ENCODE measurements at regions not wholly inside any gene's neighbourhood (a gene's known extent, or its start where the extent isn't known, plus 50 kb on each side); places are given as distances from the start of the nearest gene placed in this dataset.

DNA sequence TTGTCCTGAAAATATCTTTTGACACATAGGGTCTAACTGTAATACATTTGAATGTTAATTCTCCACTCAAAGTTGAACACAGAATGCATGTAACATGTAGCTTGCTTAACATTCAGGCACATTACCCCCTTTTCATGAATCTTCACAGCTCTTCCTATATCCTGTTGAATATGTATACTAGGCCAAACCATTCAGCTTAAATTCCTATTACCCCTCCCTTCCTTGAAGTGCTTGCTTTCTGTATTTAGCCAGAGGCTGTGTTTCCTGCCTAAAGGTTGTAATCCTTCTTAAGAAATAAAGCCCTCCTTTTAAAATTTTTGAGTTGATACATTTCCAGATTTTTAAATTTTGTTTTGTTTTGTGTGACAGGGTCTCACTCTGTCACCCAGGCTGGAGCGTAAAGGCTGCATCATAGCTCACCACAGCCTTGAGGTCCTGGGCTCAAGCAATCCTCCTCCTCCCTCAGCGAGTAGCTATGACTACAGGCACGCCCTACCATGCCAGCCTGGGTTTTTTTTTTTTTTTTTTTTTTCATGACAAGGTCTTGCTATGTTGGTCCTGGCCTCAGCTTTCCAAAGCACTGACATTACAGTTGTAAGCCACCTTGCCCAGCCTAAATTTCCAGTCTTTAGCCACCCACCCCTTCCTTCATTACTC is 357.6 kb downstream of the DSC3 start:
- no peak for TF ChIP-seq CTCF (conservative IDR thresholded peaks at IDR 0.05)
- TF ChIP-seq ZFX (IDR thresholded peaks at IDR 0.05), result no peak
